ENCODE measurements at regions not wholly inside any gene's neighbourhood (a gene's known extent, or its start where the extent isn't known, plus 50 kb on each side); places are given as distances from the start of the nearest gene placed in this dataset.

GRCh38 chr3:16813336-16813735 lies 71.4 kb upstream of the PLCL2 start:
- no peak for TF ChIP-seq SP1 (IDR thresholded peaks at IDR 0.05)
- TF ChIP-seq FOXM1 (IDR thresholded peaks at IDR 0.05; ENCODE audit: borderline replicate concordance) = no peak
- TF ChIP-seq, protein P1, sequence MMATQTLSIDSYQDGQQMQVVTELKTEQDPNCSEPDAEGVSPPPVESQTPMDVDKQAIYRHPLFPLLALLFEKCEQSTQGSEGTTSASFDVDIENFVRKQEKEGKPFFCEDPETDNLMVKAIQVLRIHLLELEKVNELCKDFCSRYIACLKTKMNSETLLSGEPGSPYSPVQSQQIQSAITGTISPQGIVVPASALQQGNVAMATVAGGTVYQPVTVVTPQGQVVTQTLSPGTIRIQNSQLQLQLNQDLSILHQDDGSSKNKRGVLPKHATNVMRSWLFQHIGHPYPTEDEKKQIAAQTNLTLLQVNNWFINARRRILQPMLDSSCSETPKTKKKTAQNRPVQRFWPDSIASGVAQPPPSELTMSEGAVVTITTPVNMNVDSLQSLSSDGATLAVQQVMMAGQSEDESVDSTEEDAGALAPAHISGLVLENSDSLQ (IDR thresholded peaks at IDR 0.05) = no peak
- TF ChIP-seq HDGF (IDR thresholded peaks at IDR 0.05; ENCODE audit: borderline replicate concordance) = no peak
- no peak for TF ChIP-seq SUZ12 (IDR thresholded peaks at IDR 0.05)
- TF ChIP-seq ZNF384 (IDR thresholded peaks at IDR 0.05) = no peak

Data from HEK293T (cell line).